ENCODE measurements at regions not wholly inside any gene's neighbourhood (a gene's known extent, or its start where the extent isn't known, plus 50 kb on each side); places are given as distances from the start of the nearest gene placed in this dataset.

- no peaks in the 10 kb centered on the region for H3K9me3 Mint-ChIP-seq (ENCODE audit: unreplicated experiment)
- peaks cover 3% of the 10 kb centered on the region for H3K4me1 Mint-ChIP-seq (ENCODE audit: unreplicated experiment)
- TF ChIP-seq CTCF (IDR thresholded peaks at IDR 0.05; ENCODE audit: unreplicated experiment): no peak
- H3K27me3 Mint-ChIP-seq (ENCODE audit: unreplicated experiment): no peaks in the 10 kb centered on the region
- H3K4me3 Mint-ChIP-seq (ENCODE audit: unreplicated experiment): no peak overlapping the region
- H3K36me3 Mint-ChIP-seq (ENCODE audit: low read depth, unreplicated experiment): no peaks in the 10 kb centered on the region
- no peak overlapping the region for H3K27ac Mint-ChIP-seq (ENCODE audit: unreplicated experiment)
- no peak for DNase-seq (ENCODE audit: low spot score)
Measured at GRCh38 chr3:132245552-132246142, 71.6 kb upstream of the ACP3 start.

GRCh38 chr3:132246212-132246611, 71.0 kb upstream of the ACP3 start:
- DNase-seq (ENCODE audit: low spot score): no peak
- Mint-ChIP-seq H3K36me3 (ENCODE audit: low read depth, unreplicated experiment) (no peaks in the 10 kb centered on the region), H3K9me3 (ENCODE audit: unreplicated experiment) (no peaks in the 10 kb centered on the region), H3K27ac (ENCODE audit: unreplicated experiment) (no peak overlapping the region), H3K4me1 (ENCODE audit: unreplicated experiment) (peaks cover 3% of the 10 kb centered on the region), H3K4me3 (ENCODE audit: unreplicated experiment) (no peak overlapping the region), H3K27me3 (ENCODE audit: unreplicated experiment) (no peaks in the 10 kb centered on the region)
- no peak for TF ChIP-seq CTCF (IDR thresholded peaks at IDR 0.05; ENCODE audit: unreplicated experiment)

- TF ChIP-seq CTCF (IDR thresholded peaks at IDR 0.05; ENCODE audit: unreplicated experiment): no peak
Measured at GRCh38 chr3:132247211-132247610, 70.0 kb upstream of the ACP3 start.

GRCh38 chr3:132248490-132248889, 68.7 kb upstream of the ACP3 start:
- no peaks in the 10 kb centered on the region for H3K36me3 Mint-ChIP-seq (ENCODE audit: low read depth, unreplicated experiment)
- DNase-seq (ENCODE audit: low spot score): no peak
- no peak for TF ChIP-seq CTCF (IDR thresholded peaks at IDR 0.05; ENCODE audit: unreplicated experiment)

More at GRCh38 chr3:132247211-132247610, 70.0 kb upstream of the ACP3 start:
- peaks cover 6% of the 10 kb centered on the region for H3K4me1 Mint-ChIP-seq (ENCODE audit: unreplicated experiment)
- no peak overlapping the region for H3K27ac Mint-ChIP-seq (ENCODE audit: unreplicated experiment)
- no peaks in the 10 kb centered on the region for H3K9me3 Mint-ChIP-seq (ENCODE audit: unreplicated experiment)
- no peaks in the 10 kb centered on the region for H3K27me3 Mint-ChIP-seq (ENCODE audit: unreplicated experiment)
- H3K4me3 Mint-ChIP-seq (ENCODE audit: unreplicated experiment): no peak overlapping the region
- H3K36me3 Mint-ChIP-seq (ENCODE audit: low read depth, unreplicated experiment): no peaks in the 10 kb centered on the region
- no peak for DNase-seq (ENCODE audit: low spot score)

GRCh38 chr3:132253262-132253878, 63.8 kb upstream of the ACP3 start:
- DNase-seq (ENCODE audit: low spot score): peak; percentile 19
- H3K27me3 Mint-ChIP-seq (ENCODE audit: unreplicated experiment): no peaks in the 10 kb centered on the region
- H3K27ac Mint-ChIP-seq (ENCODE audit: unreplicated experiment): no peak overlapping the region
- TF ChIP-seq CTCF (IDR thresholded peaks at IDR 0.05; ENCODE audit: unreplicated experiment): peak; percentile 69
- no peaks in the 10 kb centered on the region for H3K9me3 Mint-ChIP-seq (ENCODE audit: unreplicated experiment)
- H3K4me3 Mint-ChIP-seq (ENCODE audit: unreplicated experiment): no peak overlapping the region
- H3K4me1 Mint-ChIP-seq (ENCODE audit: unreplicated experiment): peaks cover 7% of the 10 kb centered on the region
- no peaks in the 10 kb centered on the region for H3K36me3 Mint-ChIP-seq (ENCODE audit: low read depth, unreplicated experiment)

More at GRCh38 chr3:132248490-132248889, 68.7 kb upstream of the ACP3 start:
- Mint-ChIP-seq H3K27me3 (ENCODE audit: unreplicated experiment) (no peaks in the 10 kb centered on the region), H3K27ac (ENCODE audit: unreplicated experiment) (no peak overlapping the region), H3K9me3 (ENCODE audit: unreplicated experiment) (no peaks in the 10 kb centered on the region), H3K4me3 (ENCODE audit: unreplicated experiment) (no peak overlapping the region), H3K4me1 (ENCODE audit: unreplicated experiment) (peaks cover 6% of the 10 kb centered on the region)
